ENCODE measurements at regions not wholly inside any gene's neighbourhood (a gene's known extent, or its start where the extent isn't known, plus 50 kb on each side); places are given as distances from the start of the nearest gene placed in this dataset.
"Not testable (repeated sequence)": the region's sequence is repeated elsewhere in the genome, so short reads cannot be mapped to it uniquely, and the experiment has no call there.

DNA sequence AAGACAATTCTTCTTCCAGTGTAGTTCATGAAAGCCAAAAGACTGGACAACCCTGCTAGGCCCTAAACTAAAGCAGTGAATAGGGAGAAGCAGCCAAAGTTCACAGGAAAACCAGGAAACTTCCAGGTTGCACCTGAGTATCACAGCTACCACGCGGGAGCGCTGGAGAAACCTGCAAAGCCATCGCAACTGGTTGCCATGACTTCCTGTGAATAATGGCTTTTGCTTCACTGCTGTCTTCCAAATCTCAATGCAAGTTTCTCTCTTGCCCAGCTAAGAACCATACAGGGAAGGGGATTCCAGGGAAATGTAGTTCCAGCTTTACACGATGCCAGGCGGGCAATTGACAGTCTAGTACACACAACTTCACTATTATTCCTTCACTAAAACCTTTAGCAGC lies 114.1 kb downstream of the GXYLT1 start:
- H3K9me3 Mint-ChIP-seq = no peaks in the 10 kb centered on the region
- no peak overlapping the region for H3K4me3 Mint-ChIP-seq

DNA sequence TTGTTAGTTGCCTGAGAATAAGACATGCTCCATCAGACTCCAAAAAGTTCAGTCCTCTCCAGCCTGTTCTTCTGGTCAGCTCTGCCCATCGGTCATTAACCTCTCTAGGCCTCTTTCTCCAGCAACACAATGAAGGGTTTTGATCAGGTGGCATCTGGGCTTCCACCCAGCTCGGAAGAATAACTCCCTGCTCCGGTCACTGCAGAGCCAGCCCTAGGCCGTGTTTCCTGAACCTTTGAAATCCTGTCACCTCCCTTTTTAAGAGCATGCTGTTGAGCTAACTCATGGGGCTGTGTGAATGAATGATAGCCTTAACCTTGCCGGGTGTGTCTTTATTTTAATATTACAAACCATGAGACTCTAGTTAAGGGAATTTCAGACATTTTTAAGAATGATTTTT lies 117.1 kb downstream of the GXYLT1 start:
- no peaks in the 10 kb centered on the region for H3K36me3 Mint-ChIP-seq
- H3K9me3 Mint-ChIP-seq = no peaks in the 10 kb centered on the region
- H3K4me1 Mint-ChIP-seq = peaks cover 2% of the 10 kb centered on the region
- no peak overlapping the region for H3K27ac Mint-ChIP-seq
- DNase-seq (ENCODE audit: low spot score in 2 of 2, unreplicated experiment in 2 of 2) = no peak
- no peak overlapping the region for H3K4me3 Mint-ChIP-seq
- H3K27me3 Mint-ChIP-seq (ENCODE audit: low read depth) = no peaks in the 10 kb centered on the region
- TF ChIP-seq, protein P1, sequence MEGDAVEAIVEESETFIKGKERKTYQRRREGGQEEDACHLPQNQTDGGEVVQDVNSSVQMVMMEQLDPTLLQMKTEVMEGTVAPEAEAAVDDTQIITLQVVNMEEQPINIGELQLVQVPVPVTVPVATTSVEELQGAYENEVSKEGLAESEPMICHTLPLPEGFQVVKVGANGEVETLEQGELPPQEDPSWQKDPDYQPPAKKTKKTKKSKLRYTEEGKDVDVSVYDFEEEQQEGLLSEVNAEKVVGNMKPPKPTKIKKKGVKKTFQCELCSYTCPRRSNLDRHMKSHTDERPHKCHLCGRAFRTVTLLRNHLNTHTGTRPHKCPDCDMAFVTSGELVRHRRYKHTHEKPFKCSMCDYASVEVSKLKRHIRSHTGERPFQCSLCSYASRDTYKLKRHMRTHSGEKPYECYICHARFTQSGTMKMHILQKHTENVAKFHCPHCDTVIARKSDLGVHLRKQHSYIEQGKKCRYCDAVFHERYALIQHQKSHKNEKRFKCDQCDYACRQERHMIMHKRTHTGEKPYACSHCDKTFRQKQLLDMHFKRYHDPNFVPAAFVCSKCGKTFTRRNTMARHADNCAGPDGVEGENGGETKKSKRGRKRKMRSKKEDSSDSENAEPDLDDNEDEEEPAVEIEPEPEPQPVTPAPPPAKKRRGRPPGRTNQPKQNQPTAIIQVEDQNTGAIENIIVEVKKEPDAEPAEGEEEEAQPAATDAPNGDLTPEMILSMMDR (IDR thresholded peaks at IDR 0.05; ENCODE audit: unreplicated experiment) = no peak

More for the DNA sequence above, 114.1 kb downstream of the GXYLT1 start:
- TF ChIP-seq, protein P1 (IDR thresholded peaks at IDR 0.05; ENCODE audit: unreplicated experiment) = no peak
- H3K36me3 Mint-ChIP-seq = no peaks in the 10 kb centered on the region
- DNase-seq (ENCODE audit: low spot score in 2 of 2, unreplicated experiment in 2 of 2) = no peak
- no peak overlapping the region for H3K27ac Mint-ChIP-seq
- H3K4me1 Mint-ChIP-seq = no peaks in the 10 kb centered on the region
- no peaks in the 10 kb centered on the region for H3K27me3 Mint-ChIP-seq (ENCODE audit: low read depth)

DNA sequence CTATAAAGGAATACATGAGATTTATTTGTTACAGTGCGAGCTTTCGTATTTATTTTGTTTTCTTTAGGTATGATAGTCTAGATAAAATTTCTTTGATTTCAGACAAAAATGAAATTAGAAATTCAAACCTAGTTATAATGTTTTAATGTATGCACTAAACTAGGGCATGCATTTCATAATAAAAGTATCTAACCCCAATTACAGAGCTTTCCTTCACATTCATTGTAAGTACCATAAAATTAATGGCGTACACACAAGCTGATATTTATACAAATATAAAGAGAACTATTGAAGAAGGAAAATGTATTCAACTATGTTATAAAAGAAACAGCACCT lies 120.2 kb downstream of the GXYLT1 start:
- H3K4me3 Mint-ChIP-seq = peak overlapping the region; percentile 74

DNA sequence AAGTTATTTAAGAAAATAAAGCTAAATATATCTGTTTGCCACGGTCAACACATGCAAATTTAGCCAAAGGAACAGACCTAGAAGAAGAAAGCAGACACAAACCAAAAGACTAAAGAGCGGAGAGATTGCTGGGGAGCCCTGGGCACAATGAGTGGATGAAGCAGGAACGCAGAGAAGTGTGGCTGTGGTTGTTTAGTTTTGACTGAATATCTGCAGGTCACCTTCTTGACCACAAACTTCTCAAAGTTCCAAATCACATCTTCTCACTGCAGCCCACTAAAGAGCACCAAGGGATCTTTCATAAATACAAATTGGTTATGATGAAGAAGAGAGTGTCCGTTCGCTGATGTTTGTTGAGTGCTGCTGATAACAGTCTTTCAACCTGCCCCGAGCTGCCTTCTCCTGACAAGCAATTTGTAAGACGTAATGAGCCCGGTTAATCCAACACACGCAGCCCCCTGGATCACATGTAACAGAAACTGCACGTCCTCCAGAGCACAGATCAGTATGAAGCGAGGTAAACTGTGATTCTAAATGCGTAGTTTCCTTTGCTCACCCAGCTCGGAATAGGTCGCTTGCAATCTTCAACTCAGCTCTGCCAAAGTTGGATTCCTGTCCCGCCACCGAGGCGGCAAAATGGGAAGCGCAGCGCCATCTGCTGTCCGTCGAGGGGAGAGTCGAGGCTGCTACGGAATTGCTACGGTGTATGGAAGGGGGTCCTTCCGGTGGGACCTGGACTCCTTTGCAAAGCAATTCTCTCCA lies 120.8 kb downstream of the GXYLT1 start:
- Mint-ChIP-seq H3K4me1 (peaks cover 4% of the 10 kb centered on the region), H3K4me3 (peak overlapping the region; percentile 74), H3K36me3 (no peaks in the 10 kb centered on the region), H3K27ac (no peak overlapping the region), H3K9me3 (no peaks in the 10 kb centered on the region), H3K27me3 (ENCODE audit: low read depth) (no peaks in the 10 kb centered on the region)
- peak; percentile 65 to 93 for DNase-seq (ENCODE audit: low spot score in 2 of 2, unreplicated experiment in 2 of 2)
- TF ChIP-seq, protein P1 (IDR thresholded peaks at IDR 0.05; ENCODE audit: unreplicated experiment) = peak; percentile 94

More for the DNA sequence above, 120.2 kb downstream of the GXYLT1 start:
- TF ChIP-seq, protein P1 (IDR thresholded peaks at IDR 0.05; ENCODE audit: unreplicated experiment) = peak; percentile 43
- Mint-ChIP-seq H3K4me1 (peaks cover 4% of the 10 kb centered on the region), H3K27me3 (ENCODE audit: low read depth) (no peaks in the 10 kb centered on the region), H3K36me3 (no peaks in the 10 kb centered on the region), H3K27ac (no peak overlapping the region), H3K9me3 (no peaks in the 10 kb centered on the region)
- no peak for DNase-seq (ENCODE audit: low spot score in 2 of 2, unreplicated experiment in 2 of 2)

DNA sequence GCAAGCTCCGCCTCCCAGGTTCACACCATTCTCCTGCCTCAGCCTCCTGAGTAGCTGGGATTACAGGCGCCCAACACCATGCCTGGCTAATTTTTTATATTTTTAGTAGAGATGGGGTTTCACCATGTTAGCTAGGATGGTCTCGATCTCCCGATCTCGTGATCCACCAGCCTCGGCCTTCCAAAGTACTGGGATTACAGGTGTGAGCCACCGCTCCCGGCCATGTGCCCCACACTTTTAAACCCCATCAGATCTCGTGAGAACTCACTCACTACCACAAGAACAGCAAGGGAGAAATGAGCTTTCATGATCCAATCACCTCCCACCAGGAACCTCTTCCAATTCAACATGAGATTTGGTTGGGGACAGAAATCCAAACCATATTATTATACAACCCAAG lies 122.7 kb downstream of the GXYLT1 start:
- not testable (repeated sequence) for H3K9me3 Mint-ChIP-seq; H3K27me3 Mint-ChIP-seq (ENCODE audit: low read depth); H3K4me1 Mint-ChIP-seq; H3K4me3 Mint-ChIP-seq; H3K27ac Mint-ChIP-seq; DNase-seq (ENCODE audit: low spot score in 2 of 2, unreplicated experiment in 2 of 2); H3K36me3 Mint-ChIP-seq

DNA sequence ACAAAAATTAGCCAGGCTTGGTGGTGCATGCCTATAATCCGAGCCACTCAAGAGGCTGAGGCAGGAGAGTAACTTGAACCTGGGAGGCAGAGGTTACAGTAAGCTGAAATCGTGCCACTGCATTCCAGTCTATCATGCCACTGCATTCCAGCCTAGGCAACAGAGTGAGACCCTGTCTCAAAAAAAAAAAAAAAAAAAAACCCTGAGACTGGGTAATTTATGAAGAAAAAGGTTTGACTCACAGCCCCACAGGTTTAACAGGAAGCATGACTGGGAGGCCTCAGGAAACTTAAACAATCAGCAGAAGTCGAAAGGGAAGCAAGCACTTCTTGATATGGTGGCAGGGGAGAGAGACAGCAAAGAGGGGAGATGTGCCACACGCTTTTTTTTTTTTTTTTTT lies 123.2 kb downstream of the GXYLT1 start:
- H3K27ac Mint-ChIP-seq = no peak overlapping the region
- H3K9me3 Mint-ChIP-seq = no peaks in the 10 kb centered on the region
- H3K4me3 Mint-ChIP-seq = no peak overlapping the region
- DNase-seq (ENCODE audit: low spot score in 2 of 2, unreplicated experiment in 2 of 2) = no peak
- TF ChIP-seq, protein P1 (IDR thresholded peaks at IDR 0.05; ENCODE audit: unreplicated experiment) = no peak
- peaks cover 4% of the 10 kb centered on the region for H3K4me1 Mint-ChIP-seq
- no peaks in the 10 kb centered on the region for H3K27me3 Mint-ChIP-seq (ENCODE audit: low read depth)
- no peaks in the 10 kb centered on the region for H3K36me3 Mint-ChIP-seq
